ENCODE measurements at regions not wholly inside any gene's neighbourhood (a gene's known extent, or its start where the extent isn't known, plus 50 kb on each side); places are given as distances from the start of the nearest gene placed in this dataset.
"Not testable (repeated sequence)": the region's sequence is repeated elsewhere in the genome, so short reads cannot be mapped to it uniquely, and the experiment has no call there.

- TF ChIP-seq CTCF (IDR thresholded peaks at IDR 0.05; ENCODE audit: low read depth, low read length); EZH2phosphoT487 (IDR thresholded peaks at IDR 0.05; ENCODE audit: low read depth): not testable (repeated sequence)
Measured at GRCh38 chr3:26097111-26097510, 307.2 kb downstream of the OXSM start.

Data from OCI-LY3 (cell line).